GM06990 (cell line): ENCODE measurements at regions not wholly inside any gene's neighbourhood (a gene's known extent, or its start where the extent isn't known, plus 50 kb on each side); places are given as distances from the start of the nearest gene placed in this dataset.
"Not testable (repeated sequence)": the region's sequence is repeated elsewhere in the genome, so short reads cannot be mapped to it uniquely, and the experiment has no call there.

Source experiments
- DNase-seq: peaks from one replicate; pipeline ENCODE4 v3.0.0-alpha.2; 2011; ENCODE audit not compliant: insufficient read length; ENCODE audit errors: extremely low read depth
- H3K27me3 ChIP-seq: replicated peaks from 2 replicates; pipeline ENCODE4 v1.6.0; 2011; ENCODE audit warnings: low read length; ENCODE audit not compliant: control insufficient read depth, insufficient read depth
- H3K36me3 ChIP-seq: 2 replicates; pipeline ENCODE4 v1.5.1; 2011; ENCODE audit warnings: low read length; ENCODE audit not compliant: control insufficient read depth, insufficient read depth
- H3K4me3 ChIP-seq: replicated peaks from 2 replicates; pipeline ENCODE4 v1.5.1; 2011; ENCODE audit warnings: low read depth, mild to moderate bottlenecking, control low read depth, low read length
- CTCF ChIP-seq: IDR thresholded peaks from 2 replicates; pipeline ENCODE4 v1.5.1; 2011; ENCODE audit warnings: low read length, control low read depth, mild to moderate bottlenecking, inconsistent platforms; ENCODE audit not compliant: insufficient read depth, poor library complexity, severe bottlenecking

GRCh38 chr6:167687116-167687725 lies 139.5 kb upstream of the AFDN start:
- Histone ChIP-seq H3K4me3 (no peak overlapping the region), H3K27me3 (no peaks in the 10 kb centered on the region), H3K36me3 (no peaks in the 10 kb centered on the region)
- TF ChIP-seq CTCF, result no peak
- DNase-seq, result no peak

GRCh38 chr6:167688123-167688522 lies 138.6 kb upstream of the AFDN start:
- H3K36me3 ChIP-seq, result no peaks in the 10 kb centered on the region
- H3K27me3 ChIP-seq, result no peaks in the 10 kb centered on the region
- no peak for TF ChIP-seq CTCF
- no peak overlapping the region for H3K4me3 ChIP-seq
- no peak for DNase-seq

GRCh38 chr6:167689278-167689677 lies 137.4 kb upstream of the AFDN start:
- no peaks in the 10 kb centered on the region for H3K27me3 ChIP-seq
- H3K4me3 ChIP-seq, result no peak overlapping the region
- DNase-seq, result no peak
- no peak for TF ChIP-seq CTCF
- no peaks in the 10 kb centered on the region for H3K36me3 ChIP-seq

GRCh38 chr6:167689751-167690150 lies 137.0 kb upstream of the AFDN start:
- Histone ChIP-seq H3K4me3 (no peak overlapping the region), H3K36me3 (no peaks in the 10 kb centered on the region), H3K27me3 (no peaks in the 10 kb centered on the region)
- no peak for DNase-seq
- TF ChIP-seq CTCF, result no peak

GRCh38 chr6:167690167-167690922 lies 136.4 kb upstream of the AFDN start:
- not testable (repeated sequence) for H3K27me3 ChIP-seq, H3K36me3 ChIP-seq, H3K4me3 ChIP-seq, DNase-seq

GRCh38 chr6:167690931-167691330 lies 135.8 kb upstream of the AFDN start:
- no peak overlapping the region for H3K4me3 ChIP-seq
- no peak for TF ChIP-seq CTCF
- DNase-seq, result no peak
- no peaks in the 10 kb centered on the region for H3K27me3 ChIP-seq
- no peaks in the 10 kb centered on the region for H3K36me3 ChIP-seq
